ENCODE measurements at regions not wholly inside any gene's neighbourhood (a gene's known extent, or its start where the extent isn't known, plus 50 kb on each side); places are given as distances from the start of the nearest gene placed in this dataset.

DNA sequence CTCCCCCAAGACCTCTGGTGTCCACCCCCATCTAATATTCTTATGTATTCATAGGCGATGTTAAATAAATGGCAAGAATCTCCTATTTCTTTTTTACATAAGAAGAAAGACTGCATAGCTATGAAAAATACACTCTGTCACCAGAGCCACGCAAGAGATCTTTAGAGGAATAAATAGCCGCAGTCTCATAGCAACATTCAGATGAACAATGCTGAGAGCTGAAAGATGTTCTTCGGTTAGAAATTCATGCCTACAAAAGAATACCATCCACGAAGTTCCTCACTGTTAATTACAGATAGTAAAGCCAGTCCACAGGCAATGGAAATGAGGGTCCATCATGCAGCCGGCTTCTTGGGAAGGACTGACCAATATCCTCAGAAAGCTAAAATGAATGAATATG, 76.0 kb upstream of the SOD1 start (continued):
- TF ChIP-seq CHD1 (IDR thresholded peaks at IDR 0.05; ENCODE audit: low read depth, low read length) = no peak
- no peak for TF ChIP-seq RCOR1 (conservative IDR thresholded peaks at IDR 0.05; ENCODE audit: low read depth, low read length)
- TF ChIP-seq POU2F2 (IDR thresholded peaks at IDR 0.05; ENCODE audit: borderline replicate concordance, low read depth, low read length) = no peak
- TF ChIP-seq CTCF (IDR thresholded peaks at IDR 0.05 in 2 of 3, conservative IDR thresholded peaks at IDR 0.05 in 1 of 3; ENCODE audit: control insufficient read depth in 2 of 3, extremely low read depth in 1 of 3, insufficient read depth in 1 of 3, low read depth in 3 of 3, low read length in 3 of 3) = no peak

DNA sequence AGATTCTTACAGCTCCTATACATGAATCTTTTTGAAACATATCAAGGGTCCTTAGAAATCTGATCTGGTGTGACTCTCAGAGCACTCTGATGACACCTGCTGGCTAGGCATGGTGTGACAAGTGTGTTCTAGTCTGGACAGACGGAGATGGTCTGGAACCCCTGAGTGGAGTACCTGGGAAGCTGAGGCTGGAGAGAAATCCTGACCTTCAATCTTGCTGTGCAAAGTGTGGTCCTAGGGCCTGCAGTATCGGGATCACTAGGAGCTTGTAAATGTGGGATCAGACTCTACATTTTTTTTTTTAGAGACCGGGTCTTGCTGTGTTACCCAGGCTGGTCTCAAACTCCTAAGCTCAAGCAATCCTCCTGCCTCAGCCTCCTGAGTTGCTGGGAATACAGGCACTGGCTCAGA, 78.6 kb upstream of the SOD1 start:
- CTCF ChIA-PET = interaction anchor here (0.6 to 7.9 kb wide), 52 partner anchors 9 to 491 kb away, joined by 3 to 171 read pairs (median 5); no protein-coding TSS in a partner anchor
- Histone ChIP-seq H4K20me1 (ENCODE audit: control insufficient read depth, insufficient read depth) (no peaks in the 10 kb centered on the region), H3K36me3 (ENCODE audit: control insufficient read depth in 2 of 2, insufficient read depth in 2 of 2, low read length in 1 of 2) (no peaks in the 10 kb centered on the region), H3K9me3 (replicated peaks; ENCODE audit: control insufficient read depth, insufficient read depth, low read length) (no peaks in the 10 kb centered on the region), H3K9ac (ENCODE audit: control insufficient read depth, insufficient read depth, low read length) (no peak overlapping the region), H2AFZ (ENCODE audit: control insufficient read depth, low read depth, low read length) (no peak overlapping the region), H3K4me1 (ENCODE audit: control insufficient read depth, insufficient read depth, low read length) (no peaks in the 10 kb centered on the region), H3K27me3 (replicated peaks in 1 of 2; ENCODE audit: control insufficient read depth in 2 of 2, insufficient read depth in 2 of 2, low read length in 1 of 2) (no peaks in the 10 kb centered on the region), H3K4me2 (ENCODE audit: control insufficient read depth, insufficient read depth) (no peak overlapping the region), H3K27ac (ENCODE audit: control insufficient read depth, insufficient read depth) (no peak overlapping the region), H3K79me2 (ENCODE audit: control insufficient read depth, insufficient read depth, low read length) (no peaks in the 10 kb centered on the region), H3K4me3 (no peak overlapping the region)
- SMC1A ChIA-PET (ENCODE audit: uncharacterized antibody, unreplicated experiment) = interaction anchor here (0.6 to 6.3 kb wide), 44 partner anchors 10 to 483 kb away, joined by 3 to 77 read pairs (median 4); no protein-coding TSS in a partner anchor
- BruUV-seq (replicated peaks) = no TSS peak
- in situ Hi-C loops (cut with MboI) (loop anchor here (5.0 to 25.0 kb wide), 2 partner anchors 384 to 1519 kb away; no protein-coding TSS in a partner anchor), intact Hi-C loops (cut with micrococcal nuclease; ENCODE audit: unreplicated experiment) (loop anchor here (1.0 to 2.0 kb wide), 4 partner anchors 72 to 482 kb away; no protein-coding TSS in a partner anchor)
- peak; percentile 80 for FAIRE-seq
- RAD21 ChIA-PET (ENCODE audit: unreplicated experiment) = interaction anchor here (0.7 to 3.1 kb wide), 26 partner anchors 10 to 482 kb away, joined by 3 to 61 read pairs (median 4); no protein-coding TSS in a partner anchor
- DNase-seq (ENCODE audit: low read depth, low spot score) = peak; percentile 26
- WGBS (ENCODE audit: insufficient coverage, insufficient replicate concordance, low lambda C conversion rate, missing lambda C conversion rate) = 11% methylated on average over 3 of the region's 3 CpGs
- POLR2A ChIA-PET = interaction anchor here (1.5 kb wide), 1 partner anchor 22 kb away, joined by 5 read pairs; no protein-coding TSS in a partner anchor
- TF ChIP-seq NFYB (IDR thresholded peaks at IDR 0.05; ENCODE audit: insufficient read depth, low read depth, low read length) (no peak), RAD21 (IDR thresholded peaks at IDR 0.05; ENCODE audit: insufficient read depth, low read depth, low read length) (peak; percentile 87), USF2 (IDR thresholded peaks at IDR 0.05; ENCODE audit: borderline replicate concordance, low read depth, low read length) (no peak), CTCF (IDR thresholded peaks at IDR 0.05 in 2 of 3, conservative IDR thresholded peaks at IDR 0.05 in 1 of 3; ENCODE audit: control insufficient read depth in 2 of 3, extremely low read depth in 1 of 3, insufficient read depth in 1 of 3, low read depth in 3 of 3, low read length in 3 of 3) (peak; percentile 79 to 87 (median 86)), ZBTB4 (CRISPR knock-in tag; IDR thresholded peaks at IDR 0.05) (no peak), SMC3 (IDR thresholded peaks at IDR 0.05; ENCODE audit: borderline replicate concordance, low read length) (peak; percentile 98)
- TF ChIP-seq, protein P1, sequence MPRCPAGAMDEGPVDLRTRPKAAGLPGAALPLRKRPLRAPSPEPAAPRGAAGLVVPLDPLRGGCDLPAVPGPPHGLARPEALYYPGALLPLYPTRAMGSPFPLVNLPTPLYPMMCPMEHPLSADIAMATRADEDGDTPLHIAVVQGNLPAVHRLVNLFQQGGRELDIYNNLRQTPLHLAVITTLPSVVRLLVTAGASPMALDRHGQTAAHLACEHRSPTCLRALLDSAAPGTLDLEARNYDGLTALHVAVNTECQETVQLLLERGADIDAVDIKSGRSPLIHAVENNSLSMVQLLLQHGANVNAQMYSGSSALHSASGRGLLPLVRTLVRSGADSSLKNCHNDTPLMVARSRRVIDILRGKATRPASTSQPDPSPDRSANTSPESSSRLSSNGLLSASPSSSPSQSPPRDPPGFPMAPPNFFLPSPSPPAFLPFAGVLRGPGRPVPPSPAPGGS (IDR thresholded peaks at IDR 0.05; ENCODE audit: borderline replicate concordance, insufficient read depth, low read depth, low read length, poor library complexity, severe bottlenecking) = no peak
- peak; percentile 96 for ATAC-seq
